ENCODE measurements at regions not wholly inside any gene's neighbourhood (a gene's known extent, or its start where the extent isn't known, plus 50 kb on each side); places are given as distances from the start of the nearest gene placed in this dataset.

- no peak for TF ChIP-seq JUNB (IDR thresholded peaks at IDR 0.05; ENCODE audit: unreplicated experiment)
- no peak; a peak in 1 of 4 replicates for TF ChIP-seq CTCF (conservative IDR thresholded peaks at IDR 0.05; ENCODE audit: low read depth in 2 of 2)
- no peak for TF ChIP-seq EZH2 (IDR thresholded peaks at IDR 0.05; ENCODE audit: low read depth, unreplicated experiment)
- no peak for TF ChIP-seq EZH2phosphoT487 (IDR thresholded peaks at IDR 0.05; ENCODE audit: unreplicated experiment)
- no peak for TF ChIP-seq POLR2AphosphoS5 (IDR thresholded peaks at IDR 0.05; ENCODE audit: low read depth)
- no peak for TF ChIP-seq STAT1 (IDR thresholded peaks at IDR 0.05; ENCODE audit: unreplicated experiment)
- no peak for TF ChIP-seq REST (IDR thresholded peaks at IDR 0.05; ENCODE audit: unreplicated experiment)
- no peak for TF ChIP-seq CREB1 (CRISPR knock-in tag; IDR thresholded peaks at IDR 0.05; ENCODE audit: low read depth)
- no peak for TF ChIP-seq ETS1 (IDR thresholded peaks at IDR 0.05)
Measured at GRCh38 chr10:37495415-37495814, 362.0 kb downstream of the ZNF248 start.
